Suprapubic skin (tissue), 4 donors: ENCODE measurements at regions not wholly inside any gene's neighbourhood (a gene's known extent, or its start where the extent isn't known, plus 50 kb on each side); places are given as distances from the start of the nearest gene placed in this dataset.
"Not testable (repeated sequence)": the region's sequence is repeated elsewhere in the genome, so short reads cannot be mapped to it uniquely, and the experiment has no call there.

Source experiments
- DNase-seq, 2 donors: peaks; one replicate each; pipeline ENCODE4 v3.0.0-alpha.2; 2019; ENCODE audit warnings: low spot score in 2 of 2
- H3K27ac ChIP-seq: fragments of 200-600 bp; sonication (generic); one replicate; pipeline ENCODE4 v1.5.1; 2019
- H3K27me3 ChIP-seq: fragments of 200-600 bp; sonication (generic); one replicate; pipeline ENCODE4 v1.5.1; 2019
- H3K36me3 ChIP-seq: fragments of 200-600 bp; sonication (generic); one replicate; pipeline ENCODE4 v1.5.1; 2019
- H3K4me1 ChIP-seq: fragments of 200-600 bp; sonication (generic); one replicate; pipeline ENCODE4 v1.5.1; 2019
- H3K4me3 ChIP-seq: fragments of 200-600 bp; sonication (generic); one replicate; pipeline ENCODE4 v1.5.1; 2019; ENCODE audit warnings: mild to moderate bottlenecking
- H3K9me3 ChIP-seq: fragments of 200-600 bp; sonication (generic); one replicate; pipeline ENCODE4 v1.5.1; 2019
- EP300 ChIP-seq: sonication (generic); formaldehyde crosslinking; IDR thresholded peaks from one replicate; pipeline ENCODE4 v1.6.1; 2017; ENCODE audit warnings: antibody characterized with exemption
- POLR2A ChIP-seq, 2 donors: fragments of 450-650 bp; IDR thresholded peaks; one replicate each; pipeline ENCODE4 v1.6.1; 2017; ENCODE audit warnings: antibody characterized with exemption in 2 of 2, mild to moderate bottlenecking in 2 of 2, moderate library complexity in 2 of 2
- POLR2AphosphoS5 ChIP-seq, 3 donors: sonication (generic); formaldehyde crosslinking; IDR thresholded peaks; one replicate each; pipeline ENCODE4 v1.6.1; 2017; ENCODE audit warnings: antibody characterized with exemption in 3 of 3
- WGBS: methylation state at CpG from one replicate; pipeline ENCODE4 v1.1.5; 2018; 5-methylcytosine and 5-hydroxymethylcytosine counted together
- TF ChIP-seq, protein P1 (sequence below), 2 donors: fragments of 200-600 bp in 1 of 2; fragments of 450-650 bp in 1 of 2; sonication (generic) in 1 of 2; IDR thresholded peaks; one replicate each; pipeline ENCODE4 v1.5.1; 2016 to 2019; ENCODE audit warnings: antibody characterized with exemption in 2 of 2, mild to moderate bottlenecking in 1 of 2, moderate library complexity in 1 of 2

GRCh38 chr6:87753131-87753685 lies 51.2 kb upstream of the AKIRIN2 start:
- DNase-seq: no peak
- Histone ChIP-seq H3K9me3 (no peaks in the 10 kb centered on the region), H3K27ac (no peak overlapping the region), H3K27me3 (no peaks in the 10 kb centered on the region), H3K4me1 (peaks cover 12% of the 10 kb centered on the region), H3K36me3 (no peaks in the 10 kb centered on the region), H3K4me3 (no peak overlapping the region)
- 56% methylated on average over 4 of the region's 4 CpGs for WGBS
- TF ChIP-seq POLR2A (IDR thresholded peaks at IDR 0.05) (no peak), POLR2AphosphoS5 (IDR thresholded peaks at IDR 0.05) (no peak), EP300 (no peak)
- TF ChIP-seq, protein P1, sequence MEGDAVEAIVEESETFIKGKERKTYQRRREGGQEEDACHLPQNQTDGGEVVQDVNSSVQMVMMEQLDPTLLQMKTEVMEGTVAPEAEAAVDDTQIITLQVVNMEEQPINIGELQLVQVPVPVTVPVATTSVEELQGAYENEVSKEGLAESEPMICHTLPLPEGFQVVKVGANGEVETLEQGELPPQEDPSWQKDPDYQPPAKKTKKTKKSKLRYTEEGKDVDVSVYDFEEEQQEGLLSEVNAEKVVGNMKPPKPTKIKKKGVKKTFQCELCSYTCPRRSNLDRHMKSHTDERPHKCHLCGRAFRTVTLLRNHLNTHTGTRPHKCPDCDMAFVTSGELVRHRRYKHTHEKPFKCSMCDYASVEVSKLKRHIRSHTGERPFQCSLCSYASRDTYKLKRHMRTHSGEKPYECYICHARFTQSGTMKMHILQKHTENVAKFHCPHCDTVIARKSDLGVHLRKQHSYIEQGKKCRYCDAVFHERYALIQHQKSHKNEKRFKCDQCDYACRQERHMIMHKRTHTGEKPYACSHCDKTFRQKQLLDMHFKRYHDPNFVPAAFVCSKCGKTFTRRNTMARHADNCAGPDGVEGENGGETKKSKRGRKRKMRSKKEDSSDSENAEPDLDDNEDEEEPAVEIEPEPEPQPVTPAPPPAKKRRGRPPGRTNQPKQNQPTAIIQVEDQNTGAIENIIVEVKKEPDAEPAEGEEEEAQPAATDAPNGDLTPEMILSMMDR (IDR thresholded peaks at IDR 0.05): no peak

- H3K4me1 ChIP-seq: peaks cover 11% of the 10 kb centered on the region
- not testable (repeated sequence) for H3K36me3 ChIP-seq, H3K27me3 ChIP-seq, H3K9me3 ChIP-seq, DNase-seq, H3K4me3 ChIP-seq, H3K27ac ChIP-seq
- WGBS: 92% methylated on average over 11 of the region's 11 CpGs
Measured at GRCh38 chr6:87752503-87752902, 50.5 kb upstream of the AKIRIN2 start.
